ENCODE measurements at regions not wholly inside any gene's neighbourhood (a gene's known extent, or its start where the extent isn't known, plus 50 kb on each side); places are given as distances from the start of the nearest gene placed in this dataset.

DNA sequence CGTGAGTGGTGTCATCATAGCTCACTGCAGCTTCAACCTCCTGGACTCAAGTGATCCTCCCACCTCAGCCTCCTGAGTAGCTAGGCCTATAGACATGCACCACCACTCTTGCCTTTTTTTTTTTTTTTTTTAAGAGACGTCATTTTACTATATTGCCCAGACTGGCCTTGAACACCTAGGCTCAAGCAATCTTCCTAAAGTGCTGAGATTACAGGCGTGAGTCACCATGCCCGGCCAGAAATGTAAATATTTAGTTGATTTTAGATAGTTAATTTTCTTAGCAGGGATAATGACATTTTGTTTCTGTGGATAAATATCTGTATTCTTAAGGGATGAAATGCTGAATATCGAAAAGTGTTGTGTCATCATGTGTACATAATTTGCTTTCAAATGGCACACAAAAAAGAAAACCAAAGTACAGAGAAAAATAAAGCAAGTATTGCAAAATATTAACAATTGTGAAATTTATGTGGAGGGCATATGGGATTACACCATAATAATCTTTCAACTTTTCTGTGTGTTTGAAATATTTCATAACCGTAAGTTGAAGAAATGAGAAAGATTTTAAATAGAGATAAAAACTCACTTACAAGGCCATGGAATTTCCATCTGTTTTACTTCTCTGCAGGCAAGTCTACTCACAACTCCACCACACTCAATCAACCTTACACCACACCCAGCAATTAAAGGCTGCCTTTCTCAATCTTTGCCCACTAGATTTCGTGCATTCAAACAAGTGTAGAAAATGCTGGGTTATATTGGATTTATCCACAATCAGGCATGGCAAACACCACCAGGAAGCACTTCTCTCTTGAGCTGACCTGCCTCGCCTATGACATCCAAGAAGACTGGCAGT lies 93.7 kb downstream of the SPTSSA start:
- H3K4me3 ChIP-seq (ENCODE audit: low read depth in 1 of 5, low read length in 5 of 5): no peak overlapping the region
- H3K9me3 ChIP-seq (ENCODE audit: control insufficient read depth in 5 of 5, low read length in 5 of 5): no peaks in the 10 kb centered on the region
- H3K9ac ChIP-seq (ENCODE audit: low read length in 5 of 5): no peak overlapping the region
- no peaks in the 10 kb centered on the region for H3K36me3 ChIP-seq (ENCODE audit: control insufficient read depth in 5 of 5, insufficient read depth in 5 of 5, low read length in 5 of 5)
- H3K27ac ChIP-seq (ENCODE audit: low read depth, low read length): peak overlapping the region; percentile 16
- peaks cover 0 to 22% (median 16%) of the 10 kb centered on the region in 5 donors for H3K4me1 ChIP-seq (ENCODE audit: control insufficient read depth in 5 of 5, insufficient read depth in 5 of 5, low read length in 5 of 5)
- H3K27me3 ChIP-seq (ENCODE audit: control insufficient read depth in 5 of 5, insufficient read depth in 4 of 5, low read length in 5 of 5): no peaks in the 10 kb centered on the region

DNA sequence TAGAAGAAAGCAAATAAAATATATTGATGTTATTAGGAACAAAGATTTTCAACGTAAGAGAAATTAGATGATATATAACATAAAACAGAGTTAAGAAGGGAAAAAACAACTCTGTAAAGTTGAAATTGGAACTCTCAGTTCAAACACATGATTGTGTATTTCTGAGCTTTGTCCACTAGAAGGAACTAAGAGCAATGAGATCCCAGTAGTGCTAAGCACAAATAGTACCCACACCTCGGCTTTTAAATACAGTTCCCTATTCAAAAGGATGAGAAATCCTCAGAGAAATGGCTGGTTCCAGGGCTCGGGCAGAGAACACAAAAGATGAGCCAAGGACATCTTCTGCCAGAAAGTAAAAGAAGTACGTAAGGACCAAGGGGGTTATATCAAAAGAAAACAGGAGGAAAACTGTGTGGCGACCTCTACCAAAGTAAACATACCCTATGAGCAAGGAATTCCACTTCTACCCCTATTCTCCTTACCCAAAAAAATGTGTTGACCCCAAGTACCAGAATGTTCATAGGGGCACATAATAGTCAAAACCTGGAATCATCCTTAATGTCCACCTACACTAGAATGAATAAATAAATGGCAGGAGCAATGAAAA lies 96.6 kb downstream of the SPTSSA start:
- H3K9ac ChIP-seq (ENCODE audit: low read length in 5 of 5): no peak overlapping the region
- no peaks in the 10 kb centered on the region for H3K27me3 ChIP-seq (ENCODE audit: control insufficient read depth in 5 of 5, insufficient read depth in 4 of 5, low read length in 5 of 5)
- H3K4me3 ChIP-seq (ENCODE audit: low read depth in 1 of 5, low read length in 5 of 5): no peak overlapping the region
- peaks cover 0 to 22% (median 11%) of the 10 kb centered on the region in 5 donors for H3K4me1 ChIP-seq (ENCODE audit: control insufficient read depth in 5 of 5, insufficient read depth in 5 of 5, low read length in 5 of 5)
- H3K27ac ChIP-seq (ENCODE audit: low read depth, low read length): no peak overlapping the region
- no peaks in the 10 kb centered on the region for H3K9me3 ChIP-seq (ENCODE audit: control insufficient read depth in 5 of 5, low read length in 5 of 5)
- no peaks in the 10 kb centered on the region for H3K36me3 ChIP-seq (ENCODE audit: control insufficient read depth in 5 of 5, insufficient read depth in 5 of 5, low read length in 5 of 5)

GRCh38 chr14:34364201-34364600 lies 97.8 kb downstream of the SPTSSA start:
- Histone ChIP-seq H3K27me3 (ENCODE audit: control insufficient read depth in 5 of 5, insufficient read depth in 4 of 5, low read length in 5 of 5) (no peaks in the 10 kb centered on the region), H3K4me1 (ENCODE audit: control insufficient read depth in 5 of 5, insufficient read depth in 5 of 5, low read length in 5 of 5) (peaks cover 0 to 15% (median 6%) of the 10 kb centered on the region in 5 donors), H3K27ac (ENCODE audit: low read depth, low read length) (no peak overlapping the region), H3K4me3 (ENCODE audit: low read depth in 1 of 5, low read length in 5 of 5) (no peak overlapping the region), H3K9ac (ENCODE audit: low read length in 5 of 5) (no peak overlapping the region), H3K36me3 (ENCODE audit: control insufficient read depth in 5 of 5, insufficient read depth in 5 of 5, low read length in 5 of 5) (no peaks in the 10 kb centered on the region), H3K9me3 (ENCODE audit: control insufficient read depth in 5 of 5, low read length in 5 of 5) (no peaks in the 10 kb centered on the region)

GRCh38 chr14:34363733-34364134 lies 98.3 kb downstream of the SPTSSA start:
- no peak overlapping the region for H3K9ac ChIP-seq (ENCODE audit: low read length in 5 of 5)
- H3K4me1 ChIP-seq (ENCODE audit: control insufficient read depth in 5 of 5, insufficient read depth in 5 of 5, low read length in 5 of 5): peaks cover 0 to 11% (median 1%) of the 10 kb centered on the region in 5 donors

GRCh38 chr14:34362641-34363251 lies 99.3 kb downstream of the SPTSSA start:
- Histone ChIP-seq H3K9ac (ENCODE audit: low read length in 5 of 5) (no peak overlapping the region), H3K27me3 (ENCODE audit: control insufficient read depth in 5 of 5, insufficient read depth in 4 of 5, low read length in 5 of 5) (no peaks in the 10 kb centered on the region), H3K9me3 (ENCODE audit: control insufficient read depth in 5 of 5, low read length in 5 of 5) (no peaks in the 10 kb centered on the region), H3K36me3 (ENCODE audit: control insufficient read depth in 5 of 5, insufficient read depth in 5 of 5, low read length in 5 of 5) (no peaks in the 10 kb centered on the region), H3K27ac (ENCODE audit: low read depth, low read length) (no peak overlapping the region), H3K4me1 (ENCODE audit: control insufficient read depth in 5 of 5, insufficient read depth in 5 of 5, low read length in 5 of 5) (peaks cover 0 to under 1% (median 0%) of the 10 kb centered on the region in 5 donors), H3K4me3 (ENCODE audit: low read depth in 1 of 5, low read length in 5 of 5) (no peak overlapping the region)

More at GRCh38 chr14:34363733-34364134, 98.3 kb downstream of the SPTSSA start:
- H3K4me3 ChIP-seq (ENCODE audit: low read depth in 1 of 5, low read length in 5 of 5): no peak overlapping the region
- H3K27ac ChIP-seq (ENCODE audit: low read depth, low read length): no peak overlapping the region
- no peaks in the 10 kb centered on the region for H3K36me3 ChIP-seq (ENCODE audit: control insufficient read depth in 5 of 5, insufficient read depth in 5 of 5, low read length in 5 of 5)
- H3K9me3 ChIP-seq (ENCODE audit: control insufficient read depth in 5 of 5, low read length in 5 of 5): no peaks in the 10 kb centered on the region
- H3K27me3 ChIP-seq (ENCODE audit: control insufficient read depth in 5 of 5, insufficient read depth in 4 of 5, low read length in 5 of 5): no peaks in the 10 kb centered on the region

- Histone ChIP-seq H3K27ac (ENCODE audit: low read depth, low read length) (peak overlapping the region; percentile 14), H3K36me3 (ENCODE audit: control insufficient read depth in 5 of 5, insufficient read depth in 5 of 5, low read length in 5 of 5) (no peaks in the 10 kb centered on the region), H3K27me3 (ENCODE audit: control insufficient read depth in 5 of 5, insufficient read depth in 4 of 5, low read length in 5 of 5) (no peaks in the 10 kb centered on the region), H3K9me3 (ENCODE audit: control insufficient read depth in 5 of 5, low read length in 5 of 5) (no peaks in the 10 kb centered on the region), H3K9ac (ENCODE audit: low read length in 5 of 5) (no peak overlapping the region), H3K4me1 (ENCODE audit: control insufficient read depth in 5 of 5, insufficient read depth in 5 of 5, low read length in 5 of 5) (no peaks in the 10 kb centered on the region), H3K4me3 (ENCODE audit: low read depth in 1 of 5, low read length in 5 of 5) (no peak overlapping the region)
These were observed 100.5 kb downstream of the SPTSSA start for GRCh38 chr14:34361504-34362011.

- no peaks in the 10 kb centered on the region for H3K27me3 ChIP-seq (ENCODE audit: control insufficient read depth in 5 of 5, insufficient read depth in 4 of 5, low read length in 5 of 5)
- H3K27ac ChIP-seq (ENCODE audit: low read depth, low read length): no peak overlapping the region
- no peak overlapping the region for H3K9ac ChIP-seq (ENCODE audit: low read length in 5 of 5)
- H3K9me3 ChIP-seq (ENCODE audit: control insufficient read depth in 5 of 5, low read length in 5 of 5): no peaks in the 10 kb centered on the region
- H3K4me3 ChIP-seq (ENCODE audit: low read depth in 1 of 5, low read length in 5 of 5): no peak overlapping the region
- H3K36me3 ChIP-seq (ENCODE audit: control insufficient read depth in 5 of 5, insufficient read depth in 5 of 5, low read length in 5 of 5): no peaks in the 10 kb centered on the region
- H3K4me1 ChIP-seq (ENCODE audit: control insufficient read depth in 5 of 5, insufficient read depth in 5 of 5, low read length in 5 of 5): peaks cover 0 to 3% (median 0%) of the 10 kb centered on the region in 5 donors
These were observed 102.5 kb downstream of the SPTSSA start for GRCh38 chr14:34359420-34360117.

DNA sequence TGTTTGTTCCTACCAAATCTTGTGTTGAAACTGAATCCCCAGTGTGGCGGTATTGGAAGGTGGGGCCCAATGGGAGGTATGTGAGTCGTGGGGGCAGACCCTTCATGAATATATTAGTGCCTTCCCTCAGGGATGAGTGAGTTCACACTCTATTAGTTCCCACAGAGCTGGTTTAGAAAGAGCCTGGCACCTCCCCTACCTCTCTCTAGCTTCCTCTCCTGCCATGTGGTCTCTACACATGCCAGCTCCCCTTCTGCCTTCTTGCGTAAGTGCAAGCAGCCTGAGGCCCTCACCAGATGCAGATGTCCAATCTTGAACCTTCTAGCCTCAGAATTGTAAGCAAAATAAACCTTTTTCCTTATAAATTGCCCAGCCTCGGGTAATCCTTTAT lies 105.8 kb downstream of the SPTSSA start:
- Histone ChIP-seq H3K4me3 (ENCODE audit: low read depth in 1 of 5, low read length in 5 of 5) (no peak overlapping the region), H3K27me3 (ENCODE audit: control insufficient read depth in 5 of 5, insufficient read depth in 4 of 5, low read length in 5 of 5) (no peaks in the 10 kb centered on the region), H3K9ac (ENCODE audit: low read length in 5 of 5) (no peak overlapping the region), H3K9me3 (ENCODE audit: control insufficient read depth in 5 of 5, low read length in 5 of 5) (no peaks in the 10 kb centered on the region), H3K4me1 (ENCODE audit: control insufficient read depth in 5 of 5, insufficient read depth in 5 of 5, low read length in 5 of 5) (peaks cover 0 to 3% (median 0%) of the 10 kb centered on the region in 5 donors), H3K36me3 (ENCODE audit: control insufficient read depth in 5 of 5, insufficient read depth in 5 of 5, low read length in 5 of 5) (no peaks in the 10 kb centered on the region), H3K27ac (ENCODE audit: low read depth, low read length) (peak overlapping the region; percentile 13)

DNA sequence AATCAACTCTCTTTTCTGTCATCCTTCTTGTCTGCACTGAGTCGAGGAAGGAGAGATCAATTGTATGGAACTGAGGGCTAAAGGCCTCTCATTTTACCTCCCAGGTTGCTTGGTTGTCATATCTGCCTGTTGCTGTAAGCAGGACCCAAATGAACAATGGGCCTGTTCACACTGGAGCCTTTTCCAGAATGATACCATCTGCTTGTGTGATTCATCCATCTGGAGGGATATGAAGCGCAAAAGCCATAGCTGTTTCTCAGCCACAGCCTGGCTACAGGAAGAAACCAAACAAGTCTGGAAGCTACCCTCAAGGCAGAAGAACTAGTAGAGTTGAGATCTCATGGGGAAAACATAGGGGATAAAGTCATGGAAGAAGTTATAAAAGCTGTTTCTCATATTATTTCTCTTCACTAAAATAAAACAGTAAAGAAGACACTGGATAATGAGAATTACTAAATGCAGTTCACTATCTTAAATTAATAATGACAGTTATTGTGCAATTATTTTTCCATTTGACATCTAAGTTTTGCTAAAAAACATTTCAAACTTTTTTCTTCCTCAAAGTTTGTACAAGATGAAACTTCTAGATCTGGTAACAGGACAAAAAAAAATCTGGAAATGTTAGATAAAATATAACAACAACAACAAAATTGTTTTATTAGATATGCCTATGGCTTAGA lies 106.3 kb downstream of the SPTSSA start:
- peak overlapping the region; percentile 13 for H3K27ac ChIP-seq (ENCODE audit: low read depth, low read length)
- H3K36me3 ChIP-seq (ENCODE audit: control insufficient read depth in 5 of 5, insufficient read depth in 5 of 5, low read length in 5 of 5): no peaks in the 10 kb centered on the region
- H3K27me3 ChIP-seq (ENCODE audit: control insufficient read depth in 5 of 5, insufficient read depth in 4 of 5, low read length in 5 of 5): no peaks in the 10 kb centered on the region
- H3K4me1 ChIP-seq (ENCODE audit: control insufficient read depth in 5 of 5, insufficient read depth in 5 of 5, low read length in 5 of 5): peaks cover 0 to 3% (median 0%) of the 10 kb centered on the region in 5 donors
- no peak overlapping the region for H3K4me3 ChIP-seq (ENCODE audit: low read depth in 1 of 5, low read length in 5 of 5)
- peak overlapping the region in 1 of 5 donors; percentile 6 for H3K9ac ChIP-seq (ENCODE audit: low read length in 5 of 5)
- H3K9me3 ChIP-seq (ENCODE audit: control insufficient read depth in 5 of 5, low read length in 5 of 5): no peaks in the 10 kb centered on the region

All from subcutaneous abdominal adipose tissue (tissue), 5 donors.